Vagina (tissue), 2 donors: ENCODE measurements at regions not wholly inside any gene's neighbourhood (a gene's known extent, or its start where the extent isn't known, plus 50 kb on each side); places are given as distances from the start of the nearest gene placed in this dataset.

Experiments
- DNase-seq, 2 donors: peaks; one replicate each; pipeline ENCODE4 v3.0.0-alpha.2; 2017; ENCODE audit errors: extremely low spot score in 2 of 2
- H3K27ac ChIP-seq: fragments of 200-600 bp; sonication (generic); one replicate; pipeline ENCODE4 v1.5.1; 2019
- H3K27me3 ChIP-seq: fragments of 200-600 bp; sonication (generic); one replicate; pipeline ENCODE4 v1.5.1; 2019
- H3K36me3 ChIP-seq, 2 donors: fragments of 200-600 bp; sonication (generic); one replicate each; pipeline ENCODE4 v1.5.1; 2017 to 2019
- H3K4me1 ChIP-seq: fragments of 200-600 bp; sonication (generic); one replicate; pipeline ENCODE4 v1.5.1; 2019
- H3K4me3 ChIP-seq, 2 donors: fragments of 200-600 bp; sonication (generic); 1 replicate in 1 of 2; 2 replicates in 1 of 2; pipeline ENCODE4 v1.5.1; 2016 to 2019
- H3K9me3 ChIP-seq: fragments of 200-600 bp; sonication (generic); one replicate; pipeline ENCODE4 v1.5.1; 2019
- CTCF ChIP-seq, 3 experiments: fragments of 450-650 bp in 2 of 3; fragments of 200-600 bp in 1 of 3; sonication (generic) in 1 of 3; IDR thresholded peaks; one replicate each; pipeline ENCODE4 v1.5.1; 2017 to 2019; ENCODE audit warnings: antibody characterized with exemption in 3 of 3, mild to moderate bottlenecking in 2 of 3, moderate library complexity in 2 of 3
- POLR2A ChIP-seq, 2 donors: fragments of 450-650 bp; IDR thresholded peaks; one replicate each; pipeline ENCODE4 v1.6.1; 2017; ENCODE audit warnings: antibody characterized with exemption in 2 of 2, mild to moderate bottlenecking in 2 of 2, moderate library complexity in 2 of 2
- POLR2AphosphoS5 ChIP-seq, 2 donors: sonication (generic); formaldehyde crosslinking; IDR thresholded peaks; one replicate each; pipeline ENCODE4 v1.9.0; 2017; ENCODE audit warnings: antibody characterized with exemption in 2 of 2, mild to moderate bottlenecking in 2 of 2, low read depth in 1 of 2; ENCODE audit not compliant: insufficient read depth in 1 of 2
- intact Hi-C: fragments of 100-400 bp; cut with DNase I; formaldehyde crosslinking; loops from one replicate; pipeline ENCODE4 v1.15.1; 2023

- H3K27me3 ChIP-seq, result no peaks in the 10 kb centered on the region
- no peak overlapping the region for H3K4me3 ChIP-seq
- DNase-seq, result no peak
- TF ChIP-seq CTCF (IDR thresholded peaks at IDR 0.05) (no peak), POLR2AphosphoS5 (IDR thresholded peaks at IDR 0.05; ENCODE audit: insufficient read depth in 1 of 2, low read depth in 1 of 2) (no peak), POLR2A (IDR thresholded peaks at IDR 0.05) (no peak)
- H3K36me3 ChIP-seq, result no peaks in the 10 kb centered on the region
- H3K9me3 ChIP-seq, result no peaks in the 10 kb centered on the region
- no peaks in the 10 kb centered on the region for H3K4me1 ChIP-seq
- intact Hi-C loops, result no loop called here
- H3K27ac ChIP-seq, result no peak overlapping the region
Measured at GRCh38 chr2:239729681-239730566, 295.2 kb downstream of the NDUFA10 start.

- Histone ChIP-seq H3K9me3 (no peaks in the 10 kb centered on the region), H3K4me1 (no peaks in the 10 kb centered on the region), H3K27me3 (no peaks in the 10 kb centered on the region), H3K27ac (no peak overlapping the region), H3K4me3 (no peak overlapping the region), H3K36me3 (no peaks in the 10 kb centered on the region)
- DNase-seq, result no peak
- TF ChIP-seq POLR2AphosphoS5 (IDR thresholded peaks at IDR 0.05; ENCODE audit: insufficient read depth in 1 of 2, low read depth in 1 of 2), result no peak
- TF ChIP-seq POLR2A (IDR thresholded peaks at IDR 0.05), result no peak
- TF ChIP-seq CTCF (IDR thresholded peaks at IDR 0.05), result no peak
- intact Hi-C loops, result no loop called here
Measured at GRCh38 chr2:239729151-239729550, 296.0 kb downstream of the NDUFA10 start.

GRCh38 chr2:239728751-239729150 is 296.4 kb downstream of the NDUFA10 start:
- Histone ChIP-seq H3K36me3 (no peaks in the 10 kb centered on the region), H3K4me3 (no peak overlapping the region), H3K27me3 (no peaks in the 10 kb centered on the region), H3K27ac (no peak overlapping the region), H3K4me1 (no peaks in the 10 kb centered on the region), H3K9me3 (no peaks in the 10 kb centered on the region)
- intact Hi-C loops, result no loop called here
- no peak for DNase-seq
- TF ChIP-seq POLR2AphosphoS5 (IDR thresholded peaks at IDR 0.05; ENCODE audit: insufficient read depth in 1 of 2, low read depth in 1 of 2) (no peak), POLR2A (IDR thresholded peaks at IDR 0.05) (no peak), CTCF (IDR thresholded peaks at IDR 0.05) (no peak)

- no peaks in the 10 kb centered on the region for H3K9me3 ChIP-seq
- H3K4me1 ChIP-seq, result no peaks in the 10 kb centered on the region
- no peak for DNase-seq
Measured at GRCh38 chr2:239727776-239728600, 297.2 kb downstream of the NDUFA10 start.

More at GRCh38 chr2:239727776-239728600, 297.2 kb downstream of the NDUFA10 start:
- Histone ChIP-seq H3K4me3 (no peak overlapping the region), H3K27ac (no peak overlapping the region), H3K36me3 (no peaks in the 10 kb centered on the region), H3K27me3 (no peaks in the 10 kb centered on the region)
- TF ChIP-seq CTCF (IDR thresholded peaks at IDR 0.05) (no peak), POLR2A (IDR thresholded peaks at IDR 0.05) (no peak), POLR2AphosphoS5 (IDR thresholded peaks at IDR 0.05; ENCODE audit: insufficient read depth in 1 of 2, low read depth in 1 of 2) (no peak)
- intact Hi-C loops, result no loop called here
